ENCODE measurements at regions not wholly inside any gene's neighbourhood (a gene's known extent, or its start where the extent isn't known, plus 50 kb on each side); places are given as distances from the start of the nearest gene placed in this dataset.

- TF ChIP-seq SPI1 (IDR thresholded peaks at IDR 0.05; ENCODE audit: borderline replicate concordance, low read depth), result no peak
- no peak for TF ChIP-seq GABPA (IDR thresholded peaks at IDR 0.05; ENCODE audit: low read depth)
- no peak for TF ChIP-seq CTCF (IDR thresholded peaks at IDR 0.05; ENCODE audit: insufficient read depth, low read length)
- no peak for TF ChIP-seq REST (IDR thresholded peaks at IDR 0.05; ENCODE audit: insufficient replicate concordance, low read depth)
- TF ChIP-seq POLR2AphosphoS5 (IDR thresholded peaks at IDR 0.05; ENCODE audit: low read depth), result no peak
- DNase-seq (ENCODE audit: low read depth in 1 of 2, low spot score in 1 of 2), result no peak
- H3K27me3 ChIP-seq (ENCODE audit: insufficient read depth, poor library complexity, severe bottlenecking), result no peaks in the 10 kb centered on the region
- H3K27ac ChIP-seq (replicated peaks), result no peak overlapping the region
- no peak overlapping the region for H3K4me3 ChIP-seq (replicated peaks; ENCODE audit: insufficient read depth, low read length)
Measured at GRCh38 chr1:55746710-55747109, 531.5 kb upstream of the USP24 start.

GRCh38 chr1:55741516-55741915 lies 526.4 kb upstream of the USP24 start:
- Histone ChIP-seq H3K4me3 (replicated peaks; ENCODE audit: insufficient read depth, low read length) (no peak overlapping the region), H3K27ac (replicated peaks) (no peak overlapping the region), H3K27me3 (ENCODE audit: insufficient read depth, poor library complexity, severe bottlenecking) (no peaks in the 10 kb centered on the region)
- no peak for TF ChIP-seq REST (IDR thresholded peaks at IDR 0.05; ENCODE audit: insufficient replicate concordance, low read depth)
- TF ChIP-seq GABPA (IDR thresholded peaks at IDR 0.05; ENCODE audit: low read depth), result no peak
- TF ChIP-seq POLR2AphosphoS5 (IDR thresholded peaks at IDR 0.05; ENCODE audit: low read depth), result no peak
- DNase-seq (ENCODE audit: low read depth in 1 of 2, low spot score in 1 of 2), result no peak

GRCh38 chr1:55735106-55735505 lies 519.9 kb upstream of the USP24 start:
- no peak for DNase-seq (ENCODE audit: low read depth in 1 of 2, low spot score in 1 of 2)
- Histone ChIP-seq H3K27ac (replicated peaks) (no peak overlapping the region), H3K4me3 (replicated peaks; ENCODE audit: insufficient read depth, low read length) (no peak overlapping the region)

More at GRCh38 chr1:55735106-55735505, 519.9 kb upstream of the USP24 start:
- no peak for TF ChIP-seq REST (IDR thresholded peaks at IDR 0.05; ENCODE audit: insufficient replicate concordance, low read depth)
- TF ChIP-seq POLR2AphosphoS5 (IDR thresholded peaks at IDR 0.05; ENCODE audit: low read depth), result no peak
- TF ChIP-seq GABPA (IDR thresholded peaks at IDR 0.05; ENCODE audit: low read depth), result no peak
- TF ChIP-seq CTCF (IDR thresholded peaks at IDR 0.05; ENCODE audit: insufficient read depth, low read length), result no peak
- TF ChIP-seq SPI1 (IDR thresholded peaks at IDR 0.05; ENCODE audit: borderline replicate concordance, low read depth), result no peak
- no peaks in the 10 kb centered on the region for H3K27me3 ChIP-seq (ENCODE audit: insufficient read depth, poor library complexity, severe bottlenecking)
